ENCODE measurements at regions not wholly inside any gene's neighbourhood (a gene's known extent, or its start where the extent isn't known, plus 50 kb on each side); places are given as distances from the start of the nearest gene placed in this dataset.

GRCh38 chr1:193356249-193356648 lies 169.8 kb upstream of the B3GALT2 start:
- 96% methylated on average over 4 of the region's 4 CpGs for WGBS (ENCODE audit: missing lambda C conversion rate)
- no peak for ATAC-seq
- no peak for TF ChIP-seq CEBPB (IDR thresholded peaks at IDR 0.05)
- TF ChIP-seq CTCF (IDR thresholded peaks at IDR 0.05), result no peak
- no peak for TF ChIP-seq NPAS2 (CRISPR knock-in tag; IDR thresholded peaks at IDR 0.05; ENCODE audit: borderline replicate concordance)
- no peak for TF ChIP-seq RFX5 (IDR thresholded peaks at IDR 0.05)

GRCh38 chr1:193355626-193356025 lies 169.2 kb upstream of the B3GALT2 start:
- DNase-seq (ENCODE audit: low read depth in 1 of 2, low spot score in 1 of 2) (peak in 1 of 2 experiments; percentile 14), ATAC-seq (peak; percentile 43 to 53; a peak in 4 of 6 replicates), FAIRE-seq (peak; percentile 7)
- POLR2A ChIA-PET, result no interaction called here
- Histone ChIP-seq H3K9me3 (no peaks in the 10 kb centered on the region), H3K4me2 (peak overlapping the region; percentile 56), H3K4me3 (no peak overlapping the region), H3K4me1 (peaks cover 17% of the 10 kb centered on the region), H3K27ac (peak overlapping the region; percentile 44 to 70; a peak in 5 of 6 replicates)
- CTCF ChIA-PET, result no interaction called here
- 68% methylated on average over 2 of the region's 2 CpGs for WGBS (ENCODE audit: missing lambda C conversion rate)
- TF ChIP-seq CEBPB (IDR thresholded peaks at IDR 0.05) (0 out of 4 replicates have a peak, but pooled peaks of 1 of the 2 experiments have one; percentile 6), RAD21 (conservative IDR thresholded peaks at IDR 0.05 in 1 of 2, IDR thresholded peaks at IDR 0.05 in 1 of 2) (no peak)

More at GRCh38 chr1:193356249-193356648, 169.8 kb upstream of the B3GALT2 start:
- DNase-seq (ENCODE audit: low read depth in 1 of 2, low spot score in 1 of 2) (no peak), FAIRE-seq (no peak)
- ChIA-PET CTCF (no interaction called here), POLR2A (no interaction called here)
- Histone ChIP-seq H3K9me3 (no peaks in the 10 kb centered on the region), H3K4me2 (no peak overlapping the region), H3K27ac (peak overlapping the region in 1 of 2 experiments; percentile 70; a peak in 3 of 6 replicates), H3K4me3 (no peak overlapping the region), H3K4me1 (peaks cover 17% of the 10 kb centered on the region)

- 5% methylated on average over 2 of the region's 2 CpGs for WGBS (ENCODE audit: missing lambda C conversion rate)
- CTCF ChIA-PET, result no interaction called here
- ATAC-seq (peak; percentile 68 to 83), FAIRE-seq (peak; percentile 78), DNase-seq (ENCODE audit: low read depth in 1 of 2, low spot score in 1 of 2) (peak; percentile 17 to 75)
- Histone ChIP-seq H3K27ac (peak overlapping the region; percentile 44 to 70; a peak in 5 of 6 replicates), H3K4me2 (peak overlapping the region; percentile 56), H3K4me3 (no peak overlapping the region; the same call in 2 of the 3 replicates), H3K9me3 (no peaks in the 10 kb centered on the region), H3K4me1 (peaks cover 17% of the 10 kb centered on the region)
- POLR2A ChIA-PET, result no interaction called here
- TF ChIP-seq JUN (IDR thresholded peaks at IDR 0.05) (no peak), MAZ (IDR thresholded peaks at IDR 0.05; ENCODE audit: borderline replicate concordance, low read depth, low read length) (no peak), HES2 (IDR thresholded peaks at IDR 0.05) (peak; percentile 32; the same call in 1 of the 2 replicates), ZNF302 (CRISPR knock-in tag; IDR thresholded peaks at IDR 0.05) (no peak), MAX (IDR thresholded peaks at IDR 0.05) (0 out of 2 replicates have a peak, but pooled peaks have one; percentile 18), POLR2AphosphoS2 (conservative IDR thresholded peaks at IDR 0.05; ENCODE audit: low read length) (no peak), HOXB13 (CRISPR knock-in tag; IDR thresholded peaks at IDR 0.05; ENCODE audit: low read depth) (no peak), RAD21 (conservative IDR thresholded peaks at IDR 0.05 in 1 of 2, IDR thresholded peaks at IDR 0.05 in 1 of 2) (no peak), KDM1A (IDR thresholded peaks at IDR 0.05; ENCODE audit: low read depth) (no peak), RCOR1 (IDR thresholded peaks at IDR 0.05; ENCODE audit: low read depth, low read length) (no peak), MYC (IDR thresholded peaks at IDR 0.05; ENCODE audit: borderline replicate concordance, low read length) (no peak), ATOH8 (CRISPR knock-in tag; IDR thresholded peaks at IDR 0.05; ENCODE audit: low read depth) (no peak), BCL3 (IDR thresholded peaks at IDR 0.05) (0 out of 3 replicates have a peak, but pooled peaks have one; percentile 43), REST (IDR thresholded peaks at IDR 0.05) (no peak), MAFK (IDR thresholded peaks at IDR 0.05; ENCODE audit: partially characterized antibody) (no peak), TFCP2L1 (CRISPR knock-in tag; IDR thresholded peaks at IDR 0.05) (no peak), CBX2 (IDR thresholded peaks at IDR 0.05; ENCODE audit: borderline replicate concordance, low read depth) (no peak), SMC3 (IDR thresholded peaks at IDR 0.05) (0 out of 3 replicates have a peak, but pooled peaks have one; percentile 5), RFX5 (IDR thresholded peaks at IDR 0.05) (no peak), FOSL2 (IDR thresholded peaks at IDR 0.05) (peak; percentile 86), FOSL2 (CRISPR knock-in tag; IDR thresholded peaks at IDR 0.05) (peak; percentile 97), SREBF2 (IDR thresholded peaks at IDR 0.05) (no peak), POLR2A (IDR thresholded peaks at IDR 0.05; ENCODE audit: low read length) (no peak)
Measured at GRCh38 chr1:193355178-193355577, 168.8 kb upstream of the B3GALT2 start.

Measured in A549 (cell line).